ENCODE measurements at regions not wholly inside any gene's neighbourhood (a gene's known extent, or its start where the extent isn't known, plus 50 kb on each side); places are given as distances from the start of the nearest gene placed in this dataset.

- TF ChIP-seq SPI1 (IDR thresholded peaks at IDR 0.05; ENCODE audit: borderline replicate concordance, low read depth) (no peak), GABPA (IDR thresholded peaks at IDR 0.05; ENCODE audit: low read depth) (no peak), CTCF (IDR thresholded peaks at IDR 0.05; ENCODE audit: insufficient read depth, low read length) (no peak), REST (IDR thresholded peaks at IDR 0.05; ENCODE audit: insufficient replicate concordance, low read depth) (no peak), POLR2AphosphoS5 (IDR thresholded peaks at IDR 0.05; ENCODE audit: low read depth) (no peak)
- Histone ChIP-seq H3K4me3 (replicated peaks; ENCODE audit: insufficient read depth, low read length) (no peak overlapping the region), H3K27me3 (ENCODE audit: insufficient read depth, poor library complexity, severe bottlenecking) (no peaks in the 10 kb centered on the region), H3K27ac (replicated peaks) (no peak overlapping the region)
- DNase-seq (ENCODE audit: low read depth in 1 of 2, low spot score in 1 of 2): no peak
Measured at GRCh38 chr13:58991826-58992477, 1171.8 kb downstream of the DIAPH3 start.

GRCh38 chr13:58992478-58993042 lies 1171.2 kb downstream of the DIAPH3 start:
- Histone ChIP-seq H3K4me3 (replicated peaks; ENCODE audit: insufficient read depth, low read length) (no peak overlapping the region), H3K27ac (replicated peaks) (no peak overlapping the region), H3K27me3 (ENCODE audit: insufficient read depth, poor library complexity, severe bottlenecking) (no peaks in the 10 kb centered on the region)
- no peak for DNase-seq (ENCODE audit: low read depth in 1 of 2, low spot score in 1 of 2)
- no peak for TF ChIP-seq POLR2AphosphoS5 (IDR thresholded peaks at IDR 0.05; ENCODE audit: low read depth)

GRCh38 chr13:58994077-58994476 lies 1169.7 kb downstream of the DIAPH3 start:
- H3K4me3 ChIP-seq (replicated peaks; ENCODE audit: insufficient read depth, low read length): no peak overlapping the region
- TF ChIP-seq REST (IDR thresholded peaks at IDR 0.05; ENCODE audit: insufficient replicate concordance, low read depth): no peak
- TF ChIP-seq GABPA (IDR thresholded peaks at IDR 0.05; ENCODE audit: low read depth): no peak
- no peak for TF ChIP-seq POLR2AphosphoS5 (IDR thresholded peaks at IDR 0.05; ENCODE audit: low read depth)
- TF ChIP-seq CTCF (IDR thresholded peaks at IDR 0.05; ENCODE audit: insufficient read depth, low read length): no peak
- TF ChIP-seq SPI1 (IDR thresholded peaks at IDR 0.05; ENCODE audit: borderline replicate concordance, low read depth): no peak
- no peak overlapping the region for H3K27ac ChIP-seq (replicated peaks)
- H3K27me3 ChIP-seq (ENCODE audit: insufficient read depth, poor library complexity, severe bottlenecking): no peaks in the 10 kb centered on the region
- DNase-seq (ENCODE audit: low read depth in 1 of 2, low spot score in 1 of 2): no peak

- Histone ChIP-seq H3K4me3 (replicated peaks; ENCODE audit: insufficient read depth, low read length) (no peak overlapping the region), H3K27ac (replicated peaks) (no peak overlapping the region), H3K27me3 (ENCODE audit: insufficient read depth, poor library complexity, severe bottlenecking) (no peaks in the 10 kb centered on the region)
- TF ChIP-seq REST (IDR thresholded peaks at IDR 0.05; ENCODE audit: insufficient replicate concordance, low read depth) (no peak), POLR2AphosphoS5 (IDR thresholded peaks at IDR 0.05; ENCODE audit: low read depth) (no peak), CTCF (IDR thresholded peaks at IDR 0.05; ENCODE audit: insufficient read depth, low read length) (no peak), SPI1 (IDR thresholded peaks at IDR 0.05; ENCODE audit: borderline replicate concordance, low read depth) (no peak), GABPA (IDR thresholded peaks at IDR 0.05; ENCODE audit: low read depth) (no peak)
- DNase-seq (ENCODE audit: low read depth in 1 of 2, low spot score in 1 of 2): no peak
Measured at GRCh38 chr13:58994777-58995176, 1169.0 kb downstream of the DIAPH3 start.

Data from HL-60 (cell line).